NB4 (cell line): ENCODE measurements at regions not wholly inside any gene's neighbourhood (a gene's known extent, or its start where the extent isn't known, plus 50 kb on each side); places are given as distances from the start of the nearest gene placed in this dataset.

Source experiments
- DNase-seq: peaks from one replicate; pipeline ENCODE4 v3.0.0; 2010; ENCODE audit warnings: low read depth
- H3K4me3 ChIP-seq: one replicate; pipeline ENCODE4 v1.5.1; 2011; ENCODE audit warnings: mild to moderate bottlenecking, low read depth, low read length, moderate library complexity
- MAX ChIP-seq: IDR thresholded peaks from 2 replicates; pipeline ENCODE4 v1.6.1; 2011; ENCODE audit warnings: low read depth, low read length
- MYC ChIP-seq: IDR thresholded peaks from 2 replicates; pipeline ENCODE4 v1.6.1; 2011; ENCODE audit warnings: low read depth, low read length
- POLR2A ChIP-seq: IDR thresholded peaks from 2 replicates; pipeline ENCODE4 v1.6.1; 2011; ENCODE audit warnings: mild to moderate bottlenecking; ENCODE audit not compliant: insufficient read length; ENCODE audit errors: extremely low read depth
- TF ChIP-seq, protein P1 (sequence below): IDR thresholded peaks from one replicate; pipeline ENCODE4 v1.5.1; 2012; ENCODE audit warnings: low read depth, low read length

DNA sequence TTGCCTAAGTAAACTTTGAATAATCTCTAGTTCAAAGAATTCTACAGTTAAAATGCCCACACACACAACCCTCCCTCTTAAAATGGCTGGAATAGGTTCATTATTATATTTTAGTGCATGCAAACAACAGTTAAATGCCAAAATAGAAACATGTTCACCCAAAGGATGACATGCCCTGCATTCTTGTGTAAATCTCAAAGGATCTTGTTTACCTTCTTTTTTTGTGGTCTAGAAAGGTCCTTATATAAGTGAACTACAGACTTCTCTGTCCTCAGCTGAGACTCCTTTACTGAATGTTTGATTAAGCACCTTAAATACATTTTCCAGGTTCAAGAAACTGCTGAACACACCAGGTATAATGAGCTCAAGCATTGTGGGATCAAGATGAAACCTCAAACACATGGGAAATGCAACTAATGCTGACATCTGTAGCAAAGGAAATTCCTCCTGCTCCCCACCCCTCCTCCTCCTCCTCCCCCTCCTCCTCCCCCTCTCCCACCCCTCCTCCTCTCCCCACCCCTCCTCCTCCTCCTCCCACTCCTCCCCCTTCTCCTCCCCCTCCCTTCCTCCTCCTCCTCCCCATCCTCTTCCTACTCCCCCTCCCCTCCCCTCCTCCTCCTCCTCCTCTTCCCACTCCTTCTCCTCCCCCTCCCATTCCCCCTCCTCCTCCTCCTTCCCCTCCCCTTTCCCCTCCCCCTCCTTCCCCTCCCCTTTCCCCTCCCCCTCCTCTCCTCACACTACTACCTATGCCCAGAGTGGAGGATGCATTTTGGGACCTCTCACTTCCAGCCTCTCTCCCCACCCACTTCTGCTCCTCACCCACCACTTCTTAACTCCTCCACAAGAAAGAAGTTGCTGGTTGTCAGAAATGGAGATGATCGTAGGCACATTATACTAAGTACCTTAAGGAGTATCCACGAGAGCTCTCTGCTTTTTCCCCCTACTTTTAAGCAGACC, 233.9 kb downstream of the MRPL39 start:
- DNase-seq, result no peak
- H3K4me3 ChIP-seq, result no peak overlapping the region
- no peak for TF ChIP-seq POLR2A
- TF ChIP-seq MAX, result no peak
- TF ChIP-seq, protein P1, sequence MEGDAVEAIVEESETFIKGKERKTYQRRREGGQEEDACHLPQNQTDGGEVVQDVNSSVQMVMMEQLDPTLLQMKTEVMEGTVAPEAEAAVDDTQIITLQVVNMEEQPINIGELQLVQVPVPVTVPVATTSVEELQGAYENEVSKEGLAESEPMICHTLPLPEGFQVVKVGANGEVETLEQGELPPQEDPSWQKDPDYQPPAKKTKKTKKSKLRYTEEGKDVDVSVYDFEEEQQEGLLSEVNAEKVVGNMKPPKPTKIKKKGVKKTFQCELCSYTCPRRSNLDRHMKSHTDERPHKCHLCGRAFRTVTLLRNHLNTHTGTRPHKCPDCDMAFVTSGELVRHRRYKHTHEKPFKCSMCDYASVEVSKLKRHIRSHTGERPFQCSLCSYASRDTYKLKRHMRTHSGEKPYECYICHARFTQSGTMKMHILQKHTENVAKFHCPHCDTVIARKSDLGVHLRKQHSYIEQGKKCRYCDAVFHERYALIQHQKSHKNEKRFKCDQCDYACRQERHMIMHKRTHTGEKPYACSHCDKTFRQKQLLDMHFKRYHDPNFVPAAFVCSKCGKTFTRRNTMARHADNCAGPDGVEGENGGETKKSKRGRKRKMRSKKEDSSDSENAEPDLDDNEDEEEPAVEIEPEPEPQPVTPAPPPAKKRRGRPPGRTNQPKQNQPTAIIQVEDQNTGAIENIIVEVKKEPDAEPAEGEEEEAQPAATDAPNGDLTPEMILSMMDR, result no peak
- TF ChIP-seq MYC, result no peak

GRCh38 chr21:25371841-25372425, 235.3 kb downstream of the MRPL39 start:
- DNase-seq, result no peak
- H3K4me3 ChIP-seq, result no peak overlapping the region
- no peak for TF ChIP-seq MYC
- TF ChIP-seq, protein P1, result no peak
- no peak for TF ChIP-seq MAX
- TF ChIP-seq POLR2A, result no peak

DNA sequence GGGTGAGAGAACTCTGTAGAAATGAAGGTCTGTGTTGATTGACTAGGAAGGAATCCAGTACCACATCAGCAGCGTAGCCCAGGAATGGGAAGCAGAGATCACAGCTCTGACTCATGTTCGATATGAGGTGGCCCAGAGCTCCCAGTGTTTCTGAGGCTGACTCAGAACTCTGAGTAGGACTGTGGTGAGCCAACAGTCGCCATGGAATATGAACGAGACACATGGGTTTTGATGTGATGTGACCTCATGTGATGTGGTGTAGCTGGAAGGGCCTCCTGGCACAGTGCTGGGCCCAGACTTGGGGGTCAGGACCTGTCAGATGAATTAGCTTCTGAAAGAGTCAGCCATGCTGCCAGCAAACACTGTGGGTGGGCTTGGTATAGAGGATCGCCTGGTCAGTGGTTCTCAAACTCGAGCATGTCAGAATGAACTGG, 237.0 kb downstream of the MRPL39 start:
- TF ChIP-seq POLR2A (no peak), MYC (no peak), MAX (no peak)
- TF ChIP-seq, protein P1, result no peak
- DNase-seq, result no peak
- H3K4me3 ChIP-seq, result no peak overlapping the region

DNA sequence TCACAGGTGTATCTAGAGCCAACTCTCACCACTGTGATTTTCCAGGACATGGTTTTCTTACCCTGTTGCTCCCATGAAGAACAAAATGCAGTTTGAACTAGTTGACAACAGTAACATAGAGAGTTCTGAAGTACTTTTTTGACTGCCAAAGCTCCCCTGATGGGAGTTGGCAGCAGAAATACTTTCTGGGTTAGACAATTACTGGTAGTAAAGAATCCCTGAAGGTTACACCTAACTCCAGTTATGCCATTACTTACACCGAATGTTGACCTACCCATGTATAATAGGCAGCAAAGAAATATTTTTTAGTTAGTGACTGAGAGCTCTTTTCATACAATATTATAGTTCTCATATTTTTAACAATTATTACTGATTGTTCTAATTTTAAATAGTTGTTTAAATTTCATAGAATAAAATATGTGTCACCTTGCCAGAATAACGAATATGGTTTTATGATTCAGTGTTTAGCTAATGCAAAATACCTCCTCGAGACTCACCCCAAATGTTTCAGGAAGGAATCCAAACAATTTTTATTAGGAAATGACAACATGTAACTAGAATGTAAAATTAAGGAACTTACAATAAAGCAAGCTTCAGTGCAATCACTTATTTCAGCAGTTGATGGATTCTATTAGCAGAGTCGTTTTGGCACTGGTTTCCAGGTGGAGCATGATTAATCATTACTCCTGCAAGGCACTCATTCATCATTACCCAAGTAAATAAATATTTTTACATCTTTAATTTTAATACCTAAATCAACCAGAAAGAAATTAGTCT, 237.6 kb downstream of the MRPL39 start:
- no peak for TF ChIP-seq MYC
- TF ChIP-seq MAX, result no peak
- TF ChIP-seq POLR2A, result no peak
- TF ChIP-seq, protein P1, result no peak
- no peak for DNase-seq
- no peak overlapping the region for H3K4me3 ChIP-seq

DNA sequence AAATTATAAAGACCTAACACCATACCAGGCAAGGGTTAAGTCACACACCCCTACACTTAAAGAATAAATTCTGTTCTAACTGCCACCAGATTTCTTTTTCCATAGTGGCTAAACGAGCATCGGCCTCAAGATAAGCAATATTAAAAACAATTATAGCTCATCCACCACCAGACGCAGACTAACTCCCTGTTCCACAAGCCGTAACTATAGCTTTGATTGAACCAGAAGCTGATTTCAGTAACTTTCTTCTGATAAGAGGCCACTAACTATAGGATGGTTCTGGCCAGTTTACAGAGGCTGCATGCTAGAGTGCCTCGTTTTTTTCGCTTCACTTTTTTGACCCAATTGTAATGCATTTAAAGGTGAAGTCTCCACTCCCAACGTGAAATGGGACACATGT, 238.8 kb downstream of the MRPL39 start:
- no peak for DNase-seq
- TF ChIP-seq, protein P1, result no peak
- TF ChIP-seq POLR2A, result no peak
- no peak for TF ChIP-seq MAX
- TF ChIP-seq MYC, result no peak
- H3K4me3 ChIP-seq, result no peak overlapping the region
